ENCODE measurements at regions not wholly inside any gene's neighbourhood (a gene's known extent, or its start where the extent isn't known, plus 50 kb on each side); places are given as distances from the start of the nearest gene placed in this dataset.

DNA sequence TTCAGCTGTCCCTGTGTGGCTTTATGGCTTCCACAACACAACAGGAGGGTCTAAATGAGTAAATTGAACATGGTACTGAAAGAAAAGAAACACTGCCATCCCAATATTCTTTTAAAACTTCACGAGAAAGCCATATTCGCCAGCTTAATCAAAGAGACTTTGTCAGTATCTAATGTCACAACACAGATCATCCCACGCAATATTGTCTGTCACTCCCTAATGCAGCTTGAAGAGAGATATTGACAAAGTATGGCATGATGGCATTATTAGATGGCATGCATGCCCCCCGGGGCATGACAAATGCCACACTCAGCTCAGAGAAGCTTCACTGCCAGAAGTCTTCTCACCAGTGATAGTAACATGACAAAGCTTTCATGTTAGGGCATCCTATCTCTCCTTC lies 197.8 kb downstream of the TTC8 start:
- TF ChIP-seq ZNF114 (CRISPR knock-in tag; IDR thresholded peaks at IDR 0.05), result no peak
- TF ChIP-seq, protein P1, sequence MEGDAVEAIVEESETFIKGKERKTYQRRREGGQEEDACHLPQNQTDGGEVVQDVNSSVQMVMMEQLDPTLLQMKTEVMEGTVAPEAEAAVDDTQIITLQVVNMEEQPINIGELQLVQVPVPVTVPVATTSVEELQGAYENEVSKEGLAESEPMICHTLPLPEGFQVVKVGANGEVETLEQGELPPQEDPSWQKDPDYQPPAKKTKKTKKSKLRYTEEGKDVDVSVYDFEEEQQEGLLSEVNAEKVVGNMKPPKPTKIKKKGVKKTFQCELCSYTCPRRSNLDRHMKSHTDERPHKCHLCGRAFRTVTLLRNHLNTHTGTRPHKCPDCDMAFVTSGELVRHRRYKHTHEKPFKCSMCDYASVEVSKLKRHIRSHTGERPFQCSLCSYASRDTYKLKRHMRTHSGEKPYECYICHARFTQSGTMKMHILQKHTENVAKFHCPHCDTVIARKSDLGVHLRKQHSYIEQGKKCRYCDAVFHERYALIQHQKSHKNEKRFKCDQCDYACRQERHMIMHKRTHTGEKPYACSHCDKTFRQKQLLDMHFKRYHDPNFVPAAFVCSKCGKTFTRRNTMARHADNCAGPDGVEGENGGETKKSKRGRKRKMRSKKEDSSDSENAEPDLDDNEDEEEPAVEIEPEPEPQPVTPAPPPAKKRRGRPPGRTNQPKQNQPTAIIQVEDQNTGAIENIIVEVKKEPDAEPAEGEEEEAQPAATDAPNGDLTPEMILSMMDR (conservative IDR thresholded peaks at IDR 0.05; ENCODE audit: low read depth in 2 of 2), result no peak

Measured in GM23338 (cell line).